HG03457 (cell line): ENCODE measurements at regions not wholly inside any gene's neighbourhood (a gene's known extent, or its start where the extent isn't known, plus 50 kb on each side); places are given as distances from the start of the nearest gene placed in this dataset.
"Not testable (repeated sequence)": the region's sequence is repeated elsewhere in the genome, so short reads cannot be mapped to it uniquely, and the experiment has no call there.

Experiments
- ATAC-seq: cut with Tn5 transposase; IDR thresholded peaks from one replicate; pipeline ENCODE4 v1.9.1; 2021; ENCODE audit warnings: moderate number of reproducible peaks; ENCODE audit not compliant: unreplicated experiment

- no peak for ATAC-seq
Measured at GRCh38 chr2:82234283-82234874, 1929.8 kb upstream of the LRRTM1 start.

DNA sequence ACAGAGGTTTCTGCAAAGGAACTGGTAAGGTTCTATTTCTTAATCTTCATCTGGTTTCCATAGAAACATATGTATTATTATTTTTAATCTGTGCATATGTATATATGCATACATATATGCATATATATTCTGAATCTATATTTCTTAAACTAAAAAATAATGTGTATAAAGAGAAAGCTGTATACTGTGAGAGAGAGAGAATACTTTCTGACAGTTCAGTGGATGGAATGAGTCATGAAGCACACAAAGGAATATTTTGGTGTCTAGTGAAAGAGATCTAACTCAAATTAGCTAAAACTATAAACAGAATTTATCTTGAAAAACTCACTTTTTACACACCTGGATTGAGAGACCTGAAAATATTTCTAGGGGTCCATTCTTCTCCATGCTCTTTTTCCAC, 1929.3 kb upstream of the LRRTM1 start:
- no peak for ATAC-seq

DNA sequence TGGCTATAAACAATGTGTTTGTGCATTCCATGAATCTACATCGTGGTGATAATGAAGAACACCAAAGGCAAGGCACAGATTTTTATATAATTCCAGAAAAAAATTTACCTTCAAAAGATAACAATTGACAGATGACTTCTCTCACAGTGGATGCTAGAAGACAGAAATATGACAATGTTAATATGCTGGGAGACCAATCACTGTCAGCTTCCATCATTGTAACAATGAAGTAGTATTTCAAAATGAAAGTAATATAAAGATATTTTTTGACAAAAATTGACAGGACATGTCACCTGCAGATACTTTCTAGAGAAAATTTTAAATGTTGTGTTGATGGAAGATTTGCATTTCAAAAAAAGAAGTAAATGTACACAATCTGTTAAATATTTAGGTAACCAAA, 1925.9 kb upstream of the LRRTM1 start:
- no peak for ATAC-seq

DNA sequence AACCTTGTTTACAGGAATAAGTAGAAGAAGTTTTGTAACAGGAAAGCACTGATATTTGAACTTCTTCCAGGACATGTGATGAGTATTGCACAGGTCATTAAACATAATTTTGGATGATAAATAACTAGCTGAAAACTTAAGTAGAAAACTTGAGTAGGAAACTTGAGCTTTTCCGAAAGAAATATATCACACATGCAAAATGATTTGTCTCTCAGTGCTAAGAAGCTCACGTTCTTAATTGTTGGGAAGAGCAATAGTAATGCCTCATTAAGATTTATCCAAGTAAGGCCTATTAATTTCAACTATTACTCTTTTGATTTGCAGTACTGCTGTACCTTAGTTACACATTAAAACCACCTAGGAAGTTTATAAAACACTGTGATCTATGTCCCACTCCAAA, 1921.9 kb upstream of the LRRTM1 start:
- no peak for ATAC-seq

GRCh38 chr2:82224301-82224940, 1919.9 kb upstream of the LRRTM1 start:
- no peak for ATAC-seq

- no peak for ATAC-seq
Measured at GRCh38 chr2:82215212-82215611, 1910.7 kb upstream of the LRRTM1 start.

GRCh38 chr2:82199493-82199852, 1894.9 kb upstream of the LRRTM1 start:
- no peak for ATAC-seq

DNA sequence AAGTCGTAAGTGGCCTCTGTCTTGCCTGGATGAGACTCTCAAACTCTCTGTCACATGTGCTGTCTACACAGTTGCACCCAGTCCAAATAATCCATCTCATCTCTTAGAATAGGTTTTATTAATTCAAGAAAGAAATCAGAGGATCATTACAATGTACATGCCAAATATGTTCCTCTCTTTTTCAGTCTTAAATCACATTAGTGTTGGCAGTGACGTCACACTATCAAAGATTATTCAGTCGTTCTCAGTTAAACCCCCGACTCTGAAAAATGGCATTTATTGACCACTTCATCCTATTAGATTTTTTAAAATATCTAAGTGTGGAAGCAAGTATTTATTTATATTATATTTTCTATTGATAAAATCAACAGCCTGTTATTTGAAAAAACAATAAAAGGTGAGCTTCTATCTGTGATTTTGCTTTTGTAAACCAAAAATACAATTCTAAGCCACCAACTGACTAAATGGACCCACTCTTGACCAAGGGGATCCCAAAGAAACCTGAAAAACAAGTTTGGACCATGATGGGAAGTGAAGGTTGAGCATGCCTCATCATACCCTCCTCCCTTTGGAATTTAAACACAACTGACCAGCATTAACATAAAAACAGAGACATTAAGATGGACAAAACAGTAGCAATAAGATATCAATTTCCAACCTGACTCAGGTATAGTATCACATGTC, 1894.4 kb upstream of the LRRTM1 start:
- no peak for ATAC-seq

DNA sequence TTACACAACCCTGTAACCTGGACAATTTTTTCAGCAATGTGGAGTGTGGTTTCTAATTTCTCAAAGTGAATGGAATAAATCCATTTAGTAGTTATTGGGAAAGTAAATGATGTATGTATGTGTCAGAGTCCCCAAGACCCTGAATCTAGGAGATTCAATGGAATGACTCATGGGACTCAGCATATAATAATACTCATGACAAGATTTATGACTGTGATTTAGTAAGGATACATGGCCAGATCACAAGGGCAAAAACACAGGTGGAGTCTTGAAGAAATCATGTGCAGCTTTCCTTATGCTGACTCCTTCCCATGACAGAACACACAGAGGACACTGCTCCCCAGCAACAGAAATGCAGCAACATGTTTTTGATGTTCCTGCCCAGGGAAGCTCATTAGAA, 1877.7 kb upstream of the LRRTM1 start:
- ATAC-seq = no peak

DNA sequence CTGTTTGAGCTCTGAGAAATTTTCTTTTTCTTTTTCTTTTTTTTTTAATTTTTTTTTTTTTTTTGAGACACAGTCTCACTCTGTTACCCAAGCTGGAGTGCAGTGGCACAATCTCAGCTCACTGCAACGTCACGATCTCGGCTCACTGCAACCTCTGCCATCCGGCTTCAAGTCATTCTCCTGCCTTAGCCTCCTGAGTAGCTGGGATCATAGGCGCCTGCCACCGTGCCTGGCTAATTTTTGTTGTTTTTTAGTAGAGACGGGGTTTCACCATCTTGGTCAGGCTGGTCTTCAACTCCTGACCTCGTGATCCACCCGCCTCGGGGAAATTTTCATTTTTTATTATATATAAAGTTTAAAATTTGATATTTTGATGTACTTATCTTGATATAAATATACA, 1870.7 kb upstream of the LRRTM1 start:
- ATAC-seq = not testable (repeated sequence)

- ATAC-seq = no peak
Measured at GRCh38 chr2:82172483-82172882, 1867.9 kb upstream of the LRRTM1 start.

GRCh38 chr2:82169379-82169778, 1864.8 kb upstream of the LRRTM1 start:
- no peak for ATAC-seq

DNA sequence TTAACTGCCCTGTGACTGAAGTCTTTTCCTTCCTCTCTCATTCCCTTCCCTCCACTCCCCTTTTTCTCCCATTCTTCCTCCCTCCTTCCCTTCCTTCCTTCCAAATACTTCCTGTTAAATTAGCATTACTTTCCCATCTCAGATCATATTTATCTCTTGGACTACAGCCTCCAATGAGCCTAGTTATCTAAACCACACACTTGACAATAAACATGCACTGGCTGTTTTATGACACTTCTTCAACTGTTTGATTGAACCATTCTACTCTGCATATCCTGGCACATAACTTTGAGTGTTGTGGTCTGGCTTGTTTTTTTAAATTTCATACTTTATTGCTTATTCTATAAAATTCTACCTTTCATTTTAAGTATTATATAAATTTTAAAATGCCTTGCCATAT, 1860.8 kb upstream of the LRRTM1 start:
- ATAC-seq = no peak

GRCh38 chr2:82158150-82158549, 1853.6 kb upstream of the LRRTM1 start:
- ATAC-seq = no peak

- no peak for ATAC-seq
Measured at GRCh38 chr2:82155469-82155868, 1850.9 kb upstream of the LRRTM1 start.

DNA sequence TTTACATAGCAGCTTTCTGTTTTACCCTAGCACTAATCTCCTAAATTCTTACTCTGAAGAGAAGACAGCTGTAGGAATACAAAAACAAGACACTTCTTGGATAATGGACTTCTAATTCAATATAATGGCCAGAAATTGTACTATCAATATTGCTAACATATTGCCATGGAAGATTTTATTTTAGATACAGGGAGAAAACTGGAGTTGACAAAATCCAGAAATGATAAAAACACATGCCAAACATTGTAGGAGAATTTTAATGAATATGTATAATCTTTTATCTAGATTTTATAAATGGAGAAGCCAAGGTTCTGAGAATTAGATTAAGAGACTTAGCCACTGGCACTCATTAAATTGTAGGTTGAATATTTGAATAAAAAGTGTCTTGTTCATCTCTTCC, 1838.8 kb upstream of the LRRTM1 start:
- ATAC-seq = no peak

DNA sequence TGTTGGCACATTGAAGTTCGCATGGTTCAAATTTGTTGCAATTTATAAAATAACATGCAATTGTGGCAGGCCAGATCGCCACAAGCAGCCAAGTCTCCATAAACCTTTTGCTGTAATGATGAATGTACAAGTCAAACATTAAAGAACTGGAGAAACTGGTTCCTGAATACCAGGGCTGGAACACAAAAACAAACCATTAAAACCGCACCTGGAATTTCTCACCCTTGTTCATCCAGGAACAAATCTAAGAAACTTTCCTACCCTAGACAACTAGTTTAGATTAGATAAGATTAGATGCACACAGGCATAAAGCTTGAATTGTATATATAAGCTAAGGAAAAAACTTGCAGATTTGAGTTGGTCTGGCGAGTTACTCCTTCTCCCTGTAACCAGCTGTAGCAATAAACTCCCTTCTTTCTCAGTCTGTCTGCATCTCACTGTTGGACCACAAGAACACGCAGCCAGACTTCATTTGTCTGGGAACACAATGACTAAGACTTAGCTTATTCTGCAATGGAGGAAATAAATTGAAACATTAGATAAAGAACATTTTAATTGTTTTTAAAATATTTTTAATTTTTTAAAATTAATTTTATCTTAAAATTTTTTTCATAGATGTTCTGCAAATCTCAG, 1835.5 kb upstream of the LRRTM1 start:
- ATAC-seq = no peak

- ATAC-seq = no peak
Measured at GRCh38 chr2:82137441-82137840, 1832.9 kb upstream of the LRRTM1 start.

DNA sequence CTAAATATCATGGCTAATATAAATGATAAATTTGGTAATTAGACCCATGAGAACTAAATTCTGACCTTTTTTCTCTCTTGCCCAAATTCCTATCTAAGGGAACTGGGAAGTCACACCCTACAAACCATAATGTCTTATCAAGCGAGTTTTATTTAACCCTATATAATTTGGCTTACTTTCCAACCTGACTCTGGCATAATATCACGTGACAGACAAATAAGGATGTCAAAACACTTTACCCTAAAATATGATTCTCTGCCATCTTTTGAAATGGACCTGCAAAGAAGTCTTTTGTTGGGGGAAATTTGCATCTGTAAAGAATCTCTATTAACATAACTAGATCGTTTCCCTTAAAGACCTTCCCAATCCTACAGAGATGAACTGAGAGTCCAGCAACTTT, 1823.5 kb upstream of the LRRTM1 start:
- ATAC-seq = no peak

- ATAC-seq = no peak
Measured at GRCh38 chr2:82124629-82125028, 1820.1 kb upstream of the LRRTM1 start.

DNA sequence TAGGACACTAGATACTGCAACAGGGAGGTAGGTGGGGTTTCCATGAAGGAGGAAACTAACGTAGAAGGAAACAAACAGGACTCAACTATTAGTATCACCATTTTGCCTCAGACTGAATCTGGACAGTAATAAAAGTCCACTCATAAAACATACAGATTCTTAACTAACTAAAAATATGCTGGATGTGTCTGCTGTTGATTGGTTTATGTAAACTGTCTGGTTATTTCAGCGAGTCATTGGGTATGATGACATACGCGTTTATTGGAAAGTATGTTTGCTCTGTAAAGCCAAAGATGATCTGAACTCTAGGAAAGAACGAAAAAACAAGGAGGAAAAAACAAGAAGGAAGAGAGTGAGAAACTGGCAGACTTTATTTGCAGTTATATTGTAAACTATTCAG, 1816.1 kb upstream of the LRRTM1 start:
- ATAC-seq = no peak

GRCh38 chr2:82120115-82120514, 1815.6 kb upstream of the LRRTM1 start:
- ATAC-seq = no peak
